HG02588 (cell line): ENCODE measurements at regions not wholly inside any gene's neighbourhood (a gene's known extent, or its start where the extent isn't known, plus 50 kb on each side); places are given as distances from the start of the nearest gene placed in this dataset.
"Not testable (repeated sequence)": the region's sequence is repeated elsewhere in the genome, so short reads cannot be mapped to it uniquely, and the experiment has no call there.

Experiments
- ATAC-seq: cut with Tn5 transposase; IDR thresholded peaks from one replicate; pipeline ENCODE4 v1.9.1; 2021; ENCODE audit warnings: mild to moderate bottlenecking, moderate library complexity; ENCODE audit not compliant: unreplicated experiment

DNA sequence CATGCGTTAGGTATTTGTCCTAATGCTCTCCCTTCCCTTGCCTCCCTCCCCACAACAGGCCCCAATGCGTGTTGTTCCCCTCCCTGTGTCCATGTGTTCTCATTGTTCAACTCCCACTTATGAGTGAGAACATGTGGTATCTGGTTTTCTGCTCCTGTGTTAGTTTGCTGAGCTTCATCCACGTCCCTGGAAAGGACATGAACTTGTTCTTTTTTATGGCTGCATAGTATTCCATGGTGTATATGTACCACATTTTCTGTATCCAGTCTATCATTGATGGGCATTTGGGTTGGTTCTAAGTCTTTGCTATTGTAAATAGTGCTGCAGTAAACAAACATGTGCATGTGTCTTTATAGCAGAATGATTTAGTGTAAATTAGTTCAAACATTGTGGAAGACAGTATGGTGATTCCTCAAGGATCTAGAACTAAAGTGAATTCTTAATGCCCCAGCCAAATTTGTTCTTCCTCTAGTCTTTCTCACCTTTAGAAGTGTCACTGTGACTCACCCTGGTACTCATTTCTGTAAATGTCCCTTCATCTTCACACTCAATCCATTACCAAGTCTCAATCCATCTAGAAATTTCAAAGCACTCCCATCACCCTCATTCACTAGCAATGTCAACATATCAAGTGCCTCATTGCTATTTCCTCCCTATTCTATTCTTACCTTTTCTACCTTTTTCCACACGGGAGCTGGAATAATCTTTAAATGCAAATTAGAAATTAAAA lies 123.9 kb downstream of the MREG start:
- ATAC-seq, result not testable (repeated sequence)

DNA sequence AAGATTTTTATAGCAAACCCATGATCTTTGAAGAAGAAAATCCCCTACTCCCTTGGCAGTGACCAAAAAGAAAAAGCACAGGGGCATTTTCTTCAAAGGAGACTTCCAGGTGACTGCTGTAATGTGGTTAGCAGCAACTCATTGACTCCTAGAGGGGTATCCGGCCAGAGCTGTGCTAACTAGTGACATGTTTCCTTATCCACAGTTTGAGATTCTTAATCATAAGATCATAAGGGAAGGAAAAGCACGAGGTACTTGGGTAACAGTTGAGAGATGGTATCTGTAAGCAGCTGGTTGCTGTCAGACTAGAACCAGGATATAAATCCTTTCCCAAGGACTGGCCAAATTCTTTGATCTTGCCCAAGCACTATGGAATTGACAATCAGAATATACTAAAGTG lies 124.7 kb downstream of the MREG start:
- no peak for ATAC-seq

DNA sequence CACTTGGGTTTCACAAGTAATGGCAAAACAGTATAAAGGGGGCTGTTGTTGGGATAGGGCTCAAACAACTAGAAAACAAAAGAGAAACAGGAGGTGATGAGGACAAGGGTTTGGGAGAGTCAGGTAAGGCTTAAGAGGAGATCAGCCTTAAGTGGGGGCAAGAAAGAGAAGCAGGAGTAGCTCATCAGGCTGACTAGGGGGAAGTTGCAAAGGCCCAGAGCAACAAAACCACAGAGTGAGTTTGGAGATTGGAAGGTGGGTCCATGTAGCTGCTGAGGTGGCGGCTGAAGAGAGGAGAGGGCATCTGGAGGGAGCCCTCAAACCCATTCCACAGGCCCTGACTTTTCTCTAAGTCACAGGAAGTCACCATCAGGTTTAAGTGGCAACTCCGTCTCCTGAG lies 126.0 kb downstream of the MREG start:
- no peak for ATAC-seq

DNA sequence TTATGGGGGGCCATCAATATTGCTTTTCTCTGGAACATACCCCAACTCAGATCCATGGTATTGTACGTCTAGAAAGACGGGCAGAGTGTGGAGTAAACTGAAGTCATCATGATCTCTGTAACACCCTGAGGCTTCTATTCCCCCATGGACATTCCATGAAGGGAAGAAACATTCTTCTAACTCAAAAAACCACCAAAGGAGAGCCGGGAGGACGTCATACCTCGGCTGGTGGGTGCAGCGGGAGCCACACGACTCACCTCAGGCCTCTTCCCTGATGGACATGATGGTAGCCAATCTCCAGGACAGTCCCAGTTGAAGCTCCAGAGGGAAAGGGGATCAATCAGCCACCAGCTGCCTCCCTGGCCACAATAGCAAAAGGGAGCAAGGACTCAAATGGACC lies 127.3 kb downstream of the MREG start:
- no peak for ATAC-seq

DNA sequence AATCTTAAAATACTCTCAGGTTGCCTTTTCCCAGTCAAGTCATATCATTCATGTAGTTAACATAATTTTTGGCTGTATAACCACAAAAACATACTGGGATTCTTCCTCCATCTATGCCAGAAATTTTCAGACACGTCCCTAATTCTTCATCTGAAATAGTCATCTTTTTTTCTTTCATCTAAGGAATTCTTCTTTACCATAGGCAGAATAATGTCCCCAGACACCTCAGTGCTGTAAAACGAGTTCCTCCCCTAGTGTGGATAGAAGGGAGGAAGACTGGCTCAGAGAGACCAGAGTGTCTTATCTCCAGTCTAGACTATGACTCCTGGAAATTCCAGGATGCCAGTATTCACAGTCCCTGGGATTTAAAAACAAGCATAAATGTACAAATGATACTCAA lies 127.8 kb downstream of the MREG start:
- no peak for ATAC-seq

DNA sequence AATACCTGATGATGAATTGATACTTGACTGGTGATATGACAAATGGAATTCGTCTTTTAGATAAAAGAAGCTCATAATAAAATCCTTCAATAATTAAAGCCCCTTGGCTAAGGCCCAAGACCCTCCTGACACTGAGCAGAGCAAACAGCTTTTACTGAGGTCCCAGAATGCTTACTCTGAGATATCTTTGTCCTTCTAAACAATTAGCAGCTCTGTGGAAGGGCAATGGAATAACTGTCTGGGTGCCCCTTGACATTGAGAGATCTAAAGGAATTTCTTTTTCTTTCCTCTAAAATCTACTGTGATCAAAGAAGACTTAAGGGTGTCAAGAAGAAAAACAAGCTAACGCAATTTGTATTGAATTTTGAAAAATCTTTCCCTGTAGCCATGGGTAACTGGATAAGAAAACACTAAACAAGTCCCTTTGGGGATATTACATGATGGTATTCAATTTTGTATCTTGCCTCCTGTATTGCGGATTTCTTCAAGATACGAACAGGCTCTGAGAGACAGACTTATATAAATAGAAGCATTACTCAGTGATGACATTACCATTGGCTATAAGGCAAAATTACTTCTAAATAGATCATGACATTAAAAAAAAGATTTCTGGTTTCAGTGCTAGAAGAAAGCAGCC lies 128.8 kb downstream of the MREG start:
- no peak for ATAC-seq

DNA sequence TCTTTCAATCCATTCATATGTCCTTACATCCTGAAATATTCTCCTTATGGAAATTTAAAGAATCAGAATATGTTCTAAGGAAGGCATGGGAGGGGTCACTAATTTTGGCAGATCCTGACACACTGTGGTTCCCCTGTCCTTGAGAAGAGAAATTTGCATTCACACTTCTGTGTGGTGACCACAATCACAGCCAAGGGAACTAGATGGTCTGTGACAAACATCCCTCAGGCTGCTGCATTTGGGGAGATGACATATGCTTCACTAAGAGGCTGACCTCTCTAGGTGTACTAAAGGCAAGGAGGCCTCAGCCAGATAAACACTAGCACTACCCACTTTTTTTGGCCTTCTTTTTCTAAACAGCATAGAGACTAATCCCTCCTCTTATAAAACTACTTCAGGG lies 129.6 kb downstream of the MREG start:
- peak; percentile 63 for ATAC-seq

DNA sequence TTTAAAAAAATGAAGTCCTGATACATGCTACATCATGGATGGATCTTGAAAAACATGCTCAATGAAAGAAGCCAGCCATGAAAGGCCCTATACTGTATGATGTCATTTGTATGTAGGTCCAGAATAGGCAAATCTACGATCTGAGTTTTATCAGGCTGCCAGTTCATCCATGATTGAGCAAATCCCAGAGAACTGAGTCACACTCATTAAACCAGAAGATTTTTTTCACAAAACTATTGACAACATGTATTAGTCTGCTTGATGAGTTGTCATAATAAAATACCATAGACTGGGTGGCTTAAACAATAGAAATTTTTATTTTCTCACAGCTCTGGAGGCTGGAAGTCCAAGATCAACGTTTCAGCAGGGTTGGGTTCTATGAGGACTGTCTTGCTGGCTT lies 130.7 kb downstream of the MREG start:
- ATAC-seq, result no peak

DNA sequence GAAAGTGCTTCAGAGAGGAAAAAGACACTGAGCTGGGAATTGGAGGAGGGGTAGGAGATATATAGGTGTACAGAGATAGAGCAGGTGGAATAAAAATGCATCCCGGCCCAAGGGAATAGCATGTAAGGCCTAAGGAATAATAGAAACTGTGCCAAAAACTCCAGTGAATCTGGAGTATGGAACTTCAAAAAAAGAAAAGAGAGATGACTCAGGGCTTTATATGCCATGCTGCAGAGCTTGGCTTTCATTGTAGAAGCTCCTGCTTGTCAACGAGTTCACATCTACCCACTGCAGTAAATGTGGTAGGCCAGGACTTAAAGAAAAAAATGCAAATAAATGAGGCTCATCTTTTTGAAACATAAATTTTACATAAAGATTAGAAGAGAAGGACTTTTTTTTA lies 131.8 kb downstream of the MREG start:
- no peak for ATAC-seq

DNA sequence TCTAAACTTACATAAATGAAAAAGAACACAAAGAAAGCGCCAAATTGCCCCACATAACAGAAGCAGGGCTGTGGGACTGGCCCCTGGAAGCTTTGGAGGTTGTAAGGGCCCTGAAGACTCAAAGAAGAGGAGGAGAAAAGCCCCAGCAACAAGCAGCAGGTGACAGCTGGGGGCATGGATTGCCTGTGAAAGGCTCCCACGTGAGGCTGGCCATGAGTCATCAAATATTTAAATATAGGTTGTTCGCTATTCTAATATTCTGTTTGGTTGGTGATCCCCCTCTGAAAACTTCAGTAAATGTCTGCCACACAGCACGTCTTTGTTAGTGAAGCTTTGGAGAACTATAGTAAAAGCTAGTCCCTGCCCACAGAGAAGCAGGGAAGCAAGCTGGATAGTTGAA lies 132.4 kb downstream of the MREG start:
- ATAC-seq, result peak; percentile 71

DNA sequence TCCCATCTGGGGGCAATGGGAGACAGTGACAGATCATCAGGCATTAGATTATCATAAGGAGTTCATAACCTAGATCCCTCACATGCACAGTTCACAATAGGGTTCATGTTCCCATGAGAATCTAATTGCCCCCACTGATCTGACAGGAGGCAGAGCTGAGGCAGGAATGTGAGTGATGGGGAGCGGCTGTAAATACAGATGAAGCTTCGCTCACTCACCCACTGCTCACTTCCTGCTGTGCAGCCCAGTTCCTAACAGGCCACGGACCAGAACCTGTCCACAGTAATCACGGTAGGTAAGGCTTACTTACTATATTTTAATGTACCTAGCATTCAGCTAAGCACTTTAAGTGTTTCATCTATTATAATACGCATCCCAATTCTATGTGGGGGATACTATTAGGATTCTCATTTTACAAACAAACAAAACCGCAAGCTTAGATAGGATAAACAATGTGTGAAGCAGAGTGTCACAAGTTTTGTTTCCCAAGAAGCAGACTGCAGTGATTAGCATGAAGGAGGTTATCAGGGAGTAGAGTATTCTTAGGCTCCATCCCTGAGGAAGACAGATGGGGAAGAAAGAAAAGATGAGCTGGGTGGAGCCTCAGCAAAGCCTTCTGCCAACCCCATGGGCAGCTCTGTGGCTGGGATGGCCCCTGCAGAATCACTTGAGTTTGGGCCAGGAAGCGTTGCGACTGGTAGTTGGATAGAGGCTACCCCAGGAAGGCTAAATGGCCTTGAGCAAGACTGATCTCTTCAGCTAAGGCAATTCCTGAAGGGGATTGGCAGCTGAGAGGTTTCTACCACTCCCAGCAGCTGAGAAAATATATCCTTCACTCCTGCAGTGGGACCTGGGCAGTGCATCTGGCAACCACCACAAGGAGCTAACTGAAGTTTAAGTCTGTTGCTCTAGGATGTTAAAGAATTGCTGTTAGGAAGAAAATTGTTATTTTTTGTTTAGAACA lies 133.1 kb downstream of the MREG start:
- ATAC-seq, result no peak

DNA sequence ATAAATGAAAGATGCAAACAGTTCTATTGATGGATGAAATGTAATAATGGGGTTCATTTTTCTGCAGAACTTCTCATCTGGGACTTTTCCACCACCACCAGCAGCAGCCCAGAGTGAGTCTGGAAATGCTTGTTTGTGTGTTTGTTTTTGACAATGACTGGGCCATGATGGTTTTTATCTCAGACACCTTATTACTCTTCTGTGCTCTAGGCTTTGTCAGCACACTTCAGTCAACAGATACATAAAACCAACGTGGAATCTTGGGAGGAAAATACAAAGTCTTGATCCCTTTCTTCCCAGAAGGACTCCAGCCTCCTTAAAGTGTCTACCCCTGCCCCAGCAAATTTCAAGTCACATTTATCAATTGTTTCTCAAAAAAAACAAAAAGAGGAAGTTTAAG lies 134.0 kb downstream of the MREG start:
- no peak for ATAC-seq

DNA sequence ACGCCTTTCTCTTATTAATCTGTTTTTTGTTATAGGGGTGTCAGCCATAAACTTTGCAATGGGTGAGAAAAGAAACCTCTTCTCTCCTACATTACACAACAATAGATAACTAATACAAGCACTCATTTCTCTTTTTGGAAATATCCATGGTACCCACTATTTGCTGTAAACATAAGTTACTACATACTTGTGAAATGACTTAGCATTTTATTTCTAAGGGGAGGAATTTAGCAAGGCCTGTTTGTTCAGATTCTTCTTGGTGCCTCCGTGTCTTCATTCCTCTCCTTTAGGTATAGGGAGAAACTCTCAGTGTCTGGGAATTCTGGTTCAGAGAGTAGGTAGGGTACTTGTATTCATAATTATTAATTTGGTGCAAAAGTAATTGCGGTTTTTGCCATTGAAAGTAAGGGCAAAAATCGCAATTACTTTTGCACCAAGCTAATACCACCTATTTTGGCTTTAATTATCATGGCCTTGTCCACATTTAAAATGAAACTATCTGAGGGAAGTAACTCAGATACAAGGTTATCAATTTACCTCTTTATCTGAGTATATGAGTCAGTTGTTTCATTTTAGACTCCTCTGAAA lies 134.8 kb downstream of the MREG start:
- ATAC-seq, result no peak

DNA sequence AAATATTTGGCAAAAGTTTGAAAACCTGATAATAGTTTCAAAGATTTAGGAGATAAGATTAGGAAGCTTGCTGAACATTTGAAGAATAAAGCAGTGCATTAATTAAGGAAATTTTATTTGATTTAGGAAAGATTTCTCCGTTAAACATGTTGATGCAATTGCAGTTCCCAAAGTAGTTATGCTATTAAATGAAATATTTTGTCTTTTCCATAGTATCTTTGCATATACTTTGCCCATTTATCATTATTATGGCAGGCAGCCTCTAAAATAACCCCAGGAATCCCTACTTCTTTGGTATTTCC lies 136.5 kb downstream of the MREG start:
- ATAC-seq, result no peak

DNA sequence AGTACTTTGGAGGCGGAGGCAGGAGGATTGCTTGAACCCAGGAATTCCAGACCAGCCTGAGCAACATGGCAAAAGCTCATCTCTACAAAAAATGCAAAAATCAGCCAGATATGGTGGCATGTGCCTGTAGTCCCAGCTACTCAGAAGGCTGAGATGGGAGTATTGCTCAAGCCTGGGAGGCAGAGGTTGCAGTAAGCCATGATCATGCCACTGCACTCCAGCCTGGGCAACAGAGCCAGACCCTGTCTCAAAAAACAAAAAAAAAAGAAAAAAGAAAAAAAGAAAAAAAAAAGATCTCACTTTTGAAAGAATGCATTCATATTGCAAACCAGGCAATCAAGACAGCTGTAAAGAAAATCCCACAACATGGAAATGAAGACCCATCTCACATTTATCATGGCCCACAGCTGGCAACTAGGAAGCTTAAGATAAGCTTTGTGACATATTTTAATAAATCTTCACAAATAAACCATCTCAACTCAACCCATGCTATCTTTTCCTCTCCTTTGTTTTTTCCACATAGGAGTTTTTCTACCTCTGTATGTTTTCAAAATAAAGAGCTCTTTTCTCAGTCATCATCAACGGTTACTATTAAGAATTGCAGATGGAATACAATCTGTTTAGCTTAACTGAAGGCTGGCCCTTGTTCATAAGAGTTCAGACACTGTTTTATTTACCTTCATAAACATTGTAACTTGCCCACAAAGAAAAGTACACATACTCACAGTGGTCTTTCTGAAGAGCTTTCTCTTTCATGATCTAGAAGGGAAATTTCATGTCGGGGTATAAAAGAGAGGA lies 137.0 kb downstream of the MREG start:
- no peak for ATAC-seq

DNA sequence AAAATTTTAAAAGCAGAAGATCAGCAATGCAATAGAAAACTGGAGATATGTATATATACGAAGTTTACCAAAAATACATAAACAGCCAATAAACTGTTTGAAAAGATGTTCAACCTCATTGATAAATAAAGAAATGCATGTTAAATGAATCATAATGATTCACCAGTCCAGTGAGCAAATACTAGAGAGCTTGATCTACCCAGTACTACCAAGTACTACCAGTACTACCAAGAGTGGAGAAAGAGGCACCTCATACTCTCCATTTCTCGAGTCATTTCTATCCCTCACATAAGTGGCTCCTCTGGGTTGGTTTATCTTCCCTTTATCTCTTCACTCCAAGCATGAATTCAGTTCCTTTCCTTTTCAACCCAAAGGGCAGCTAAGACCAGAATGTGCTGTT lies 138.9 kb downstream of the MREG start:
- ATAC-seq, result no peak

DNA sequence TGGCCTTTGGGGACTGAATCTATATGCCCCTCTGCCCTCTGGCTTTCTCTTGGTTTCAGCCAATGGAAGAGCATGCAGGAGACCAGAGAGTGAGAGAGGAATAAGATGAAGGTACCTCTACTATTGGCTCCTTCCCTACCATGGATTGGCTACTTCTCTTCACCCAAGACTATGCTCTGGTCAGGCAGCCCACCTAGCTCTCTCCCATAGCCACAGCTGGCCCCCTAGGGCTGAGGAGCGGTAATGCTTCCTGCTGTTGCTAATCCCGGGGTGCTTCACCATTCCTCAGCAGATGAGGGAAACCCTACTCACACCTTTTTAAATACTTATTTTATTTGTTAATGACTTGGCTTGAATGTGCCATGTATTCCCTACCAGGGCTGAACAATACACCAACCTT lies 142.4 kb downstream of the MREG start:
- ATAC-seq, result no peak

DNA sequence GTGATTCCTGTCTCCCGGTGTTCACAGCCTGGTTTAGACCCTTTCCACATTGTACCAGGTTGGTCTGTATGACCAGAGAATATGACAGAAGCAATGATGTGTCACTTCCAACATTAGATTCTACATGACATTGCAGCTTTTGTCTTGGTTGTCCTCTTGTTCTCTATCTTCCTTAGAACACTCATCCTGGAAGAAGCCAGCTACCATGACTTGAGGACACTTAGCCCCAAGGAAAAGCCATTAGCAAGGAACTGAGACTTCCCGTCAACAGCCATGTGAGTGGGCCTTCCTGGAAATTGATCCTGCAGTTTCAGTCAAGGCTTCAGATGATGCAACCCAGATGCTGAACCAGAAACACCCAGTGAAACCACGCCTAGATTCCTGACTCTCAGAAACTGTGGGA lies 143.3 kb downstream of the MREG start:
- ATAC-seq, result no peak

DNA sequence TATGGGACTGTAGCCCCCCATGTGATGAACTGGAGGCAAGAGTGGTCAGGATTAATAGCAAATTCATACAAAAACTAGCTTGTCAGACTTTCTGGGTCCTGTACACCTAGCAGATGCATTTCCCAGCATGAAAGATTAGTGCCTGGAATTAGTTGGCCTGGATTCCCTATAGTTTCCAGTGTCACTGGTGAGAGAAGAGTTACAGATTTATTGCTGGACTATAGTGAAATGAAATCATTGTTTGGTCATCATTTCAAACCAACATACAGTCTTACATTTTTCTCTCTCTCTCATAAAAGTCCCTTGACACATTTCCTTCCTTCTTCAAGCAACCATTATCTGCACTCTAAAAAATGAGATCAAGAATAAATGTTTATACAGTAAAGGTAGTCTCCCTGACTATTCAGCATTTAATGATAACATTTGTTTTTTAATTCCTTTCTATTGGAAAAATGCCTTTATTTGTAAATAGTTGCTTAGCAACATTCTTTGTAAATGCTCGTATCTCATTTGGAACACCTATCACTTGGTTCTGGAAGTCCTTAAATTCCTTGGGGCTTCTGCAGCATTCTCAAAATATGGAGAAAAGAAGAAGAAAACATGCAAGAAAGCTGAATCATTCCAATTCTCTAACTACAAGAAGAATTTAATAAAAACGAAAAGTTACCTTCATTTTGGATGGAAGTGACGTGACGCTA lies 144.4 kb downstream of the MREG start:
- ATAC-seq, result no peak

DNA sequence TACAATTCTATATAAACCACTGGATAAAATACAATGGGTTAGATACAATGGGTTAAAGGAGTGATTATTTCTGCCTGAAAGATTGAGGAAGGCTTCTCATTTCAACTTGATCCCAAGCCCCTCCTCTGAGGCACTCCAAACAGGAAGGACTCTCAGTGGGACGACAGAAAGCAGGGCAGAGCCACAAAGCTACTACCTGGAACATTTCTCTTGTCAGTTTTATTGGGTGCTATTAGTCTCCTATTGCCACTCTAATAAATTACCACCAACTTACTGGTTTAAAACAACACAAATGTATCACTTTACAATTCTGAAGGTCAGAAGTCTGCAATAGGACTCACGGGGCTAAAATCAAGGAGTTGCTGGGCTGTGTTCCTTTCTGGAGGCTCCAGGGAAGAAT lies 146.7 kb downstream of the MREG start:
- no peak for ATAC-seq
